Endothelial cell of umbilical vein (primary cell): ENCODE measurements at regions not wholly inside any gene's neighbourhood (a gene's known extent, or its start where the extent isn't known, plus 50 kb on each side); places are given as distances from the start of the nearest gene placed in this dataset.

Experiments
- BruUV-seq: library from RNA; stranded (reverse); fragments of 400-500 nt; replicated peaks from 2 replicates; lab custom pipeline; 2021; lab: Mats Ljungman, UMichigan
- CTCF ChIA-PET: fragments of 300-600, 350-600 bp; sonication (Branson Sonifier 250); formaldehyde crosslinking; loops from one replicate; lab custom pipeline; 2021; ENCODE audit warnings: antibody characterized with exemption, inconsistent platforms; lab: Charles Lee
- POLR2A ChIA-PET: fragments of 300-600, 350-600 bp; sonication (Branson Sonifier 250); formaldehyde crosslinking; loops from one replicate; lab custom pipeline; 2021; ENCODE audit warnings: antibody characterized with exemption, inconsistent platforms; lab: Charles Lee
- DNase-seq: peaks from one replicate; pipeline ENCODE4 v3.0.0-alpha.2; 2011; ENCODE audit warnings: low read depth, low spot score
- FAIRE-seq: peaks from 2 replicates; lab custom pipeline; 2011; peaks lifted over from hg19 to GRCh38; lab: Jason Lieb, UNC
- H2AFZ ChIP-seq: 2 replicates; pipeline ENCODE4 v1.6.0; 2012; ENCODE audit warnings: low read depth, low read length, control low read depth, inconsistent platforms
- H3K27ac ChIP-seq: 2 replicates; pipeline ENCODE4 v1.5.1; 2011; ENCODE audit warnings: low read depth, mild to moderate bottlenecking, control low read depth, low read length, moderate library complexity; ENCODE audit not compliant: insufficient read depth
- H3K27me3 ChIP-seq, 2 experiments: 2 replicates each; pipeline versions ENCODE4 v1.6.0 to v1.6.1; 2011; ENCODE audit warnings: low read length in 2 of 2, mixed read lengths in 1 of 2; ENCODE audit not compliant: control insufficient read depth in 2 of 2, insufficient read depth in 2 of 2
- H3K36me3 ChIP-seq, 2 experiments: 2 replicates in 1 of 2; 3 replicates in 1 of 2; pipeline ENCODE4 v1.5.1; 2011; ENCODE audit warnings: low read length in 2 of 2, mild to moderate bottlenecking in 1 of 2, moderate library complexity in 1 of 2; ENCODE audit not compliant: control insufficient read depth in 2 of 2, insufficient read depth in 2 of 2; ENCODE audit errors: extremely low read depth in 1 of 2
- H3K4me1 ChIP-seq: 3 replicates; pipeline ENCODE4 v1.5.1; 2011; ENCODE audit warnings: mild to moderate bottlenecking, low read length; ENCODE audit not compliant: control insufficient read depth, insufficient read depth; ENCODE audit errors: extremely low read depth
- H3K4me2 ChIP-seq: 2 replicates; pipeline ENCODE4 v1.6.1; 2011; ENCODE audit warnings: low read length, control low read depth, mixed read lengths; ENCODE audit not compliant: insufficient read depth
- H3K4me3 ChIP-seq, 3 experiments: fragments of 200-600 bp in 1 of 3; sonication (generic), shearing (Covaris generic) in 1 of 3; replicated peaks in 1 of 3; 2 replicates each; pipeline ENCODE4 v1.5.1; 2011 to 2016; ENCODE audit warnings: control low read depth in 3 of 3, low read length in 3 of 3, mild to moderate bottlenecking in 2 of 3, inconsistent platforms in 1 of 3, low read depth in 1 of 3, moderate library complexity in 1 of 3; ENCODE audit not compliant: insufficient read depth in 1 of 3
- H3K79me2 ChIP-seq: 2 replicates; pipeline ENCODE4 v1.6.0; 2012; ENCODE audit warnings: low read length, inconsistent platforms; ENCODE audit not compliant: control insufficient read depth, insufficient read depth
- H3K9ac ChIP-seq: replicated peaks from 2 replicates; pipeline ENCODE3; 2011; ENCODE audit warnings: low read length, control low read depth; ENCODE audit not compliant: insufficient read depth; ENCODE audit errors: extremely low read depth
- H3K9me1 ChIP-seq: replicated peaks from 3 replicates; pipeline ENCODE4 v1.6.0; 2011; ENCODE audit warnings: mild to moderate bottlenecking, low read length; ENCODE audit not compliant: control insufficient read depth, insufficient read depth; ENCODE audit errors: extremely low read depth
- H3K9me3 ChIP-seq: replicated peaks from 2 replicates; pipeline ENCODE4 v1.5.1; 2012; ENCODE audit warnings: low read length, inconsistent platforms; ENCODE audit not compliant: control insufficient read depth, insufficient read depth
- H4K20me1 ChIP-seq: replicated peaks from 2 replicates; pipeline ENCODE3; 2011; ENCODE audit warnings: mild to moderate bottlenecking, low read length; ENCODE audit not compliant: control insufficient read depth, insufficient read depth; ENCODE audit errors: extremely low read depth
- CTCF ChIP-seq, 2 donors: IDR thresholded peaks; 1 replicate in 1 of 2; 2 replicates in 1 of 2; pipeline ENCODE4 v1.5.1; 2011; ENCODE audit warnings: low read length in 2 of 2, mild to moderate bottlenecking in 2 of 2, moderate library complexity in 2 of 2, control low read depth in 1 of 2, inconsistent platforms in 1 of 2, low read depth in 1 of 2; ENCODE audit not compliant: insufficient read depth in 1 of 2; ENCODE audit errors: extremely low read depth in 1 of 2
- EZH2 ChIP-seq: IDR thresholded peaks from 2 replicates; pipeline ENCODE4 v1.6.1; 2012; ENCODE audit warnings: borderline replicate concordance, low read depth, mild to moderate bottlenecking, moderate library complexity, low read length, inconsistent platforms; ENCODE audit not compliant: severe bottlenecking
- FOS ChIP-seq: IDR thresholded peaks from 2 replicates; pipeline ENCODE4 v1.6.1; 2011; ENCODE audit warnings: mild to moderate bottlenecking, low read length, moderate library complexity, borderline replicate concordance; ENCODE audit not compliant: insufficient read depth
- GATA2 ChIP-seq: IDR thresholded peaks from 2 replicates; pipeline ENCODE4 v1.7.0; 2011; ENCODE audit warnings: low read depth, mild to moderate bottlenecking, moderate library complexity, mixed read lengths, low read length; ENCODE audit not compliant: insufficient read length, insufficient read depth
- JUN ChIP-seq: IDR thresholded peaks from 2 replicates; pipeline ENCODE4 v1.6.1; 2011; ENCODE audit warnings: borderline replicate concordance, low read depth; ENCODE audit not compliant: insufficient read length, insufficient read depth
- MAX ChIP-seq: IDR thresholded peaks from 2 replicates; pipeline ENCODE4 v1.6.1; 2011; ENCODE audit not compliant: insufficient read depth, insufficient read length
- MYC ChIP-seq: IDR thresholded peaks from one replicate; pipeline ENCODE4 v1.6.1; 2011; ENCODE audit warnings: mild to moderate bottlenecking, low read depth, low read length
- POLR2A ChIP-seq: IDR thresholded peaks from 2 replicates; pipeline ENCODE4 v1.6.1; 2012; ENCODE audit warnings: low read depth, mild to moderate bottlenecking, control low read depth, low read length
- POLR2AphosphoS5 ChIP-seq: IDR thresholded peaks from 2 replicates; pipeline ENCODE4 v1.6.1; 2012; ENCODE audit warnings: low read depth, mild to moderate bottlenecking, control low read depth, low read length, moderate library complexity; ENCODE audit not compliant: insufficient read depth
- dilution Hi-C: fragments of 300-500 bp; cut with MboI; formaldehyde crosslinking; loops from one replicate; pipeline ENCODE4 v1.15.0; 2019; ENCODE audit warnings: low sequenced_read_pairs; ENCODE audit not compliant: extremely low pct_ligation_motif_present
- intact Hi-C: fragments of 100-400 bp; cut with micrococcal nuclease; formaldehyde crosslinking; loops from one replicate; pipeline ENCODE4 v1.10.0; 2022

- H3K9me3 ChIP-seq, result no peaks in the 10 kb centered on the region
- H3K9me1 ChIP-seq, result no peaks in the 10 kb centered on the region
- H2AFZ ChIP-seq, result no peak overlapping the region
- TF ChIP-seq MAX (no peak), CTCF (IDR thresholded peaks at IDR 0.05; ENCODE audit: extremely low read depth in 1 of 2, insufficient read depth in 1 of 2, low read depth in 1 of 2, low read length in 2 of 2) (no peak), FOS (no peak), MYC (no peak), POLR2AphosphoS5 (no peak), JUN (no peak), POLR2A (no peak), GATA2 (no peak), EZH2 (no peak)
- intact Hi-C loops (no loop called here), dilution Hi-C loops (no loop called here)
- CTCF ChIA-PET, result no interaction called here
- FAIRE-seq (no peak), DNase-seq (no peak)
- H3K27ac ChIP-seq, result no peak overlapping the region
- no peak overlapping the region for H3K9ac ChIP-seq
- no peaks in the 10 kb centered on the region for H3K4me1 ChIP-seq
- no peaks in the 10 kb centered on the region for H3K79me2 ChIP-seq
- H3K36me3 ChIP-seq, result no peaks in the 10 kb centered on the region
- no peaks in the 10 kb centered on the region for H3K27me3 ChIP-seq
- H3K4me3 ChIP-seq, result no peak overlapping the region
- no peak overlapping the region for H3K4me2 ChIP-seq
- no TSS peak for BruUV-seq
- H4K20me1 ChIP-seq, result no peaks in the 10 kb centered on the region
- POLR2A ChIA-PET, result no interaction called here
These were observed 271.8 kb downstream of the MBD2 start for GRCh38 chr18:53952700-53953099.
